Limb (tissue), 2 donors: ENCODE measurements at regions not wholly inside any gene's neighbourhood (a gene's known extent, or its start where the extent isn't known, plus 50 kb on each side); places are given as distances from the start of the nearest gene placed in this dataset.
A peak's percentile ranks its signal among the peaks of the same experiment; 100 is the strongest.

Source experiments
- DNase-seq, 2 donors: peaks; one replicate each; pipeline ENCODE4 v3.0.0-alpha.2; 2016; ENCODE audit errors: extremely low spot score in 2 of 2

DNA sequence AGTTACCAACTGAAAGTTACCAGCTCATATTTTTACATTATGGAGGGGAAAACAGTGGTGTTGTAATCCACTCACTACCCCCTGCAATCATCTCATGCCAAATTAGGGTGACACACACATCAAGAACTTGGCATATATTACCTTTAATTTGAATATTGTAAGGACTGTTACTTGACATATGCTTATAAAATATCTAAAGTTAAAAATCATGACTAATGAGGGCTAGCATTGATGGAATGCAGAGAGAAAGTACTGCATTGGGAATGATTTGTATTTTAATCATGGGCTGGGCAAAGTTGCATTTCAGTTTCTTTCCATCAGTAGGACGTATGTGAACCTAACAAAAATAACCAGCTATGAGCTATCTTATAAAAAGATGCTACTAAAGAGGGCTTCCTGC is 517.5 kb upstream of the GRIA3 start:
- no peak for DNase-seq

DNA sequence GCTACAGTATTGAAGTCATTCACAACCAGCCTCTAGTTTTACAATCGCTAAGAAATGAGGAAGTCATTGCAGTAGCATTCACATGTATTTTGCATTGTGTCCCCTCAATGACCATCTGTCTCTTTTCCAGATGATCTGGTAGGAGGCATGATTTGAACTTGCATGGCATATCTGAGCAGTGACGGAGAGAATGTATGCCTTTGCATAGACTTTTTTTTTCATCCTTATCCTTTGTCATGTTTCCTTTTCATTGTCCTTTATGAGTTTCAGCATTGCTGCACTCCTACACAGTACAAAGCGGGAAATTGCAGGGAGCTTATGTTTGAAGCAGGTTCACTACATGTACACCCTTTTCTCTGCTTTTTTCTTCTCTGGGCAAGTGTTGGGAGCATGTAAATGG is 516.4 kb upstream of the GRIA3 start:
- no peak for DNase-seq

DNA sequence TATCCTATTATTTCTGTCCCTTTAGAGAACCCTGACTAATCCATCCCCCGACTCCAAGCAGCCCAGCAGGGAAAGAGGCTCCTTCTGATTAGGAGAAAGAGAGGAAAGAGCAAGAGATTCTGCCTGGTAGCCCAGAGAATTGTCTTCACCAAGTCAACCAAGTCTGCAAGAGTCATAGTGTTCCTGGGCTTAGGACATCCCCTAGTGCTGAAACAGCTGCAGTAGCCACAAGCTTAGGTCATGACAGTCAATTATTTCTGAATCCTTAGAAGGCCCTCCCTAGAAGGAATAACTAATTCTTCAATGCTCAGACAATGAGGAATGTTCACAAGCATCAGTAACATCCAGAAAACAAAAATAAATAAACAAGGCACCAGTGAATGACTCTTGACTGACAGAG is 480.3 kb upstream of the GRIA3 start:
- DNase-seq = no peak

DNA sequence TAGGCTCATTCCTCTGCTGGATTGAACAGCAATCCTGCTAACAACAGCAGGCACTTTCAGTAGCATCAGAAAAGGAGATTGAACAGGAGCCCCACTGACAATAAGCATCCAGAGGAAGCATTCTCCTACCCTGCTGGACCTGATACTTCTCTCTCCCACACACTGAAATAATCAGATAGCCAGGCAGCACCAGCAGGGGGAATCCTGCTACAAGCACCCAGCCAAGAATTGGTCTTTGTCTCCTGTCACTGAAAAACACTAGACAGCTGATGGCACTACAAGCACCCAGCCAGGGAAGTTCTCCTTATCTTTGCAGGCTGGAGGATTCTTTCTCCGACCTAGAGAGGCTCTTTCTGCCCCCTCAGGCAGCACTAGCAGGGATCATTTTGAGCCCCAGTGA is 444.3 kb upstream of the GRIA3 start:
- DNase-seq = no peak

DNA sequence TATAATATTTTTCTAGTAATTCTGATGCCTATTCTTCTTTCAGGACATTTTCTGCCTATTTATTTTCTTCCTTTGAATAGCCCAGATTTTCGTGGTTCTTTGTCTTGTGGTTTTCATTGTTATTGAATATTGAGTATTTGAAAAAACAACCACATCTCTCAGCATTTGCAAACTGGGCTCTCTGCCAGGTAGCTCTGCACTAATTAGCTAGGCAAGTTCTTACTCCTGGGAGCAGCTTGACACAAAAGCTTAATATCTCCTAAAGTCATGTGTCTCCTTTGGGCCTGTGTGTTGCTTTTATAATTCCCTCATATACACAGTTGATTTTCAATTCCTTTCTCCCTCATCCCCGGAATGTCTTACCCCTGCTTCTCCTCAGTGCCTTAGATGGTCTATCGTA is 413.5 kb upstream of the GRIA3 start:
- no peak for DNase-seq

DNA sequence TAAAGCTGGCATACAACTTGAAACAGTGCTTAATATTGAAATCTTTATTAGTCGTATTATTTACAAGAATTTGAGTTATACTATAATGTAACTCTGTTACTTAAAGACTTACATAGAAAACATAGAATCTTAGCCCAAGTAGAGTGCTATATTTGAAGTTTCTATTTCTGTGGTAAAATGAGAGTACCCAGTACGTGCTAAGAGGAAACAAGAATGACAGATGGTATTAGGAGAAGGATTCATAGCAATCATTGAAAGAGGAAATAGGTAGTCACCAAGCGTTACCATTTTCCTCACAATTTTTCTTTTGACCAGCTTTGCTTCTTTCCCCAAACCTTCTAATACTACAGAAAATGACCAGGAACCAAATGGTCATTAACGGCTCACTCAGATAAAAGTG is 412.1 kb upstream of the GRIA3 start:
- no peak for DNase-seq

DNA sequence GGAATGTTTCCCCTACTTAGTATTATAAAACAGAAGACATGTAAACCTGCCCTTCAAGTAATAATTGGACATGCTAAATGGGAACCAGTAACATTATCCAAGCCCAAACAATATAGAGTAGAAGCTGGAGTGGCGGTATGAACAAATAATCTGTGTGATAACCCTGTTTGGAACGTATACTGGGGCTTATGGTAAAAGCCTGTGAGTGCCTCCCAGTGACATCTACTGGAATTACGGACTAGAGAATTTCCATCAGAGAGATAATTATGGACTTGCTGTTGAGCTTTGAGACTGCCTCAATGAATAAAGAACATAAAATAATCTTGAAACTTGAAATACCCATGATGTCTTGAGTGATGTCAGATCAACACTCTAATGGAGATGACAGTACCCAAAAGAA is 406.3 kb upstream of the GRIA3 start:
- DNase-seq = no peak

DNA sequence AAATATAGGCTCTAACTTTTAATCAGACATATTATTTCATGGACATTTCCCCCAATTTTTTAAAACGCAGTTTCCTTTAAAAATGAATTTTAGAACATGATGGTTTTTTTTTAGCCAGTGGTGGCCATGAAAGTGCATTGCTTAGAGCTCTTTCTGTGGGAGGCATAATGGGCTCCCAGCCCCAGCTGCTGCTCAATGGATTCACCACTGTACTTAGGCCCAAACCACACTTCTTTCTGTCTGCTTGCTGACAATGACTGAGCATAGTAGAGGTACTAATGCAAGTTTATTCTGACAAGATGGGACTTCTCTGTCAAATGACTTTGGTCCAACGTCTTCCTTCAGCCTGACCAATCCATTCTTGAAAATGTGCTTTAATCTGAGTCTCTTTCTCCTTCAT is 400.2 kb upstream of the GRIA3 start:
- no peak for DNase-seq

DNA sequence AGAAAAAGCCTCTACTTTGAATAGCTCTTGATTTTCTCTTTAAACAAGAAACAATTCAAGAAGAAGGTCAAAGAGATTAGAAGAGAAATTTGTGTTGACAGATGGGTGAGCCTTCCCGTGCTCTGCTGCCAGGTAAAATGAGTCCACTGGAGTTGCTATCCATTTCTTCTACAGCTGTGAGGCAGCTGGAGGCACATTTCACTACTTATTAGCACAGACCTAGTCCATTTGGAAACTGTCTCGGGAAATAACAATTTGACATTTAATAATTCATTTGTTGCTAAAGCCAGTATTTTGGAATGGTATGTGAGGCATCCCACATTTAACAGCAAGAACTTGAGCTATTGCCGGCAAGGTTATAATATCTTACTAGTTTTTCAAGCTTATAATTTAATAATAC is 396.8 kb upstream of the GRIA3 start:
- DNase-seq = no peak

DNA sequence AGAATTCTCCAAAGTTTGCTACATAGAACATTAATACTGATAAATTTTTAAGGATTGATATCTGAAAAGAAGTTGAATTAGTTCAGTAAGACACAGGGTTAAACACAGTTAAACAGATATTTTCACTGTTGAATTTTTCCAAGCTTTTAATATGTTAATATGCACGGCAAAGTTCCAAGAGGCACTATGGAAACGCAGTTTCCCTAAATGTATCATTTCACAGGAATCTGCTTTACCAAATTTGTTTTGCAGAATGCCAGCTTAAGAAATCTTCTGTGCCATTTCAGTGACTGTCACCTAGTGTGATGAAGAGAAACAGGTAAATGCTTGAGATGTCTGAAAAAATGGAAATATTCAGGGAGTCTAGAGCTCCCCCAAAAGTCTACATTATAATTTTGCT is 395.9 kb upstream of the GRIA3 start:
- DNase-seq = no peak

DNA sequence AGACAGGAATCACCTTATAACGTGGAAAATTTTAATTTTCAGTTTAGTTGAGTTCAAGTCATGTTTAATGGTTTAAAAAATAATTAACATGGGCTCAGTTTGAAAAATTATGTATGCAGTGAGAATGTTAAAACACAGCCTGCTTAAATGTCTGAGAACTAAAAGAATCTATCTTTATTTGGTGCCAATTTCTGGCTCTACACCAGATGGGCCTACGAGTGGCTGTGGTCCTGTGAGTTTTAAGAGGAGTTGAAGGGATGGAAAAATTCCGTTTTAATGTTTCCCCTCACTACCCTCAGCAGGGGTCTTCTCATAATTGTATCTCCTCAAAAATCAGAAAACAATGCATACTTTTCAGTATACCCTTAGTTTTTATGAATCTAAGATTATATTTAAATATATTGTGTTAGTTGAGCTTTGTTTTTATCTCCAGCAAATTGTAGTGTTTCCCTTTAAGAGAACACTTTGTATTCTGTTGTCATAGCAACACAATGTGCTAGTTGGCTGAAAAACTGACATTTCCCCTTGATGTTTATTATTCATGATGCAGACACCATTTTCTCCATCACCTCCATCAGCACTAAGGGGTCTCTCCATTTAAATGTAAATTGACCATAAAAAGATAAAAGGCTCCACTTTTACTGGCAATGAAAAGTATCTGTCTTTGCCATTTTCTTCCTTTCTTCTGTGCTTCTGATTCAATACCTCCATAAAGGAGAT is 393.5 kb upstream of the GRIA3 start:
- DNase-seq = no peak

DNA sequence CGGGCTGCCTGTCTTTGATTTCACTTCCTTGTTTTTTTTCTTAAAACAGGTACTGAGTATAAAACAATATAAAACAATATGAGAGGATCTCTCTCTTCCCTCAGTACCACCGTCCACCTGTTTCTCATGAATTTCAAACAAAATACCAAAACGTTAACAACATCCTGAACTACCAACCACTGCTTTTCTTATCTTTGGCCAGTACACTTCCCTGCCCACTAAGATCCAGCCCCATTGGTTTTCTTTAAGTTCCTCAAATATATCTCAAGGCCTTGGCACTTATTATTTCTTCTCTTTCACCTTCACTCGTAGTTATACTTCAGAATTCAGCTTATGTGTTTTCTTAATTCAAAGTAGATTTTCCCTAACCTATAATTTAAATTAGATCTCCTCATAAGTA is 370.2 kb upstream of the GRIA3 start:
- no peak for DNase-seq

DNA sequence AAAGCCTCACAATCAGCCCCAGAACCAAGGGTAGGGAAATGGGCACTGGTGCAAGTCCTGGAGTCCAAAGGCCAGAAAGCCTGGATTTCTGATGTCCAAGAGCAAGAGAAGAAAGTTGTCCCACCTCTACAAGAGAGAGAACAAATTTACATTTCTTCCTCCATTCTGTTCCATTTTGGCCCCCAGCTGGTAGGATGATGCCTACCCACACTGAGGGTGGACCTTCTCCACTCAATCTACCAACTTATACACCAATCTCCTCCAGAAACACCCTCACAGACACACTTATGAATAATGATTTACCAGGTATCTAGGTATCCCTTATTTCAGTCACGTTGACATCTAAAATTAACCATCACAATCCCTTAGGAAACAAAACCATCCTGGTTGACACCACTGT is 367.8 kb upstream of the GRIA3 start:
- no peak for DNase-seq

DNA sequence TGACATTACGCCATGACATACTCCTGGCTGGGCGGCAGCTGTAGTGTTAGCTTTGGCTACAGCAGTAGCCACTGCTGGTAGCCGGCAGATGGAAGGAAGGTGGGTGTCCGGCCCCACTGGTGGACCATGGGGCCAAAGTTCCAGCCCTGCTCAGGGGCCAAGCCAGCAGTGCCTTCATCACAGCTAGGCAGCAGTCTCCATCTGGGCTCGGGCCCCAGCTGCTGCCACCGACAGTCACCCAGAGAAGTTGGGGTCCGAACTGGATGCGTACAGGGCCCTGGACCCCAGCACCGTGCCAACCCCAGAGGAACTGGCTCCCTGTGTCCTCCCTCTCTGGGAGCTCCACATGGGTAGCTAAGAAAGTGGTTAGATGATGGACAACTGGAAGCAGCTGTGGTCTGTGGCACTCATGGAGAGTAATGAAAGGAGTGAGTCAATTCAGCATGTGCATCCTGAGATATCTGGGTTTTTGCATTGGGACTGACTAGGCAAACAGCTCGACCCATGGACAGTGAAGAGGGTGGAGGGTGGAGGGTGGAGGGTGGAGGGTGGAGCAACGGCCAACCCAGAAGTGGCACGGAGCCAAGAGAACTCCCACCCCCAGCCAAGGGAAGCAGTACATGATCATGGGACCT is 366.6 kb upstream of the GRIA3 start:
- no peak for DNase-seq

DNA sequence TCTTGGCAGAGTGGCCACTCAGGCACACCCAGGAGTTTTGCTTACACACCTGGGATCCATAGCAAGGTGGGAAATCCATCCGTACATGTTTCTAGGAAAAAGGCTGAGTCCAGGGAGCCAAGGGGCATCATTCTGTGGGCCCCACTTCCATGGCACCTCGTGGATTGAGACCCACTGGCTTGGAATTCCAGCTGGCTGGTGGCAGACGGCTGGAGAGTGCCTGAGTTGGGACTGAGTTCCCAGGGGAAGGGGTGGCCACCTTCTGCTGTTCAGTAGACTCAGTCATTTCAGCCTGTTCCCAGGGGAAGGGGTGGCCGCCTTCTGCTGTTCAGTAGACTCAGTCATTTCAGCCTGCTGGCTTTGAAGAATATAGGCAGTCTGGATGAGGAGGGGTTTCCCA is 366.0 kb upstream of the GRIA3 start:
- no peak for DNase-seq

DNA sequence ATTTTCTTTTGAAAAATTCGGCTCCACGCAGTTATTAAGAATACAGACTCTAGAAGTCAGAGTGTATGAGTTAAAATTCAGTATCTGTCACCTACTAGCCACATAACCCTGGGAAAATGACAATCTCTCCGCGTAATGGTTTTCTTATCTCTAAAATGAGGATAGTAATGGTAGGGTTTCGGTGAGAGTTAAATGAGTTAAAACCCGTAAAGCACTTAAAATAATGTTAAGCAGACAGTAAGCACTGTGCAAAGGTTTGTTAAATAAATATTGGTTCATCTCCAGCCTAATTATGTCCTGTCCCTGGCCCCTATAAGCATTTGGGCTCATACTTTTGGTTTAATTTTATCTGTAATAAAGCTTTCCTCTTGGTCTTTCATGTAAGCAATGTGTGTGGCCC is 350.8 kb upstream of the GRIA3 start:
- DNase-seq = no peak

DNA sequence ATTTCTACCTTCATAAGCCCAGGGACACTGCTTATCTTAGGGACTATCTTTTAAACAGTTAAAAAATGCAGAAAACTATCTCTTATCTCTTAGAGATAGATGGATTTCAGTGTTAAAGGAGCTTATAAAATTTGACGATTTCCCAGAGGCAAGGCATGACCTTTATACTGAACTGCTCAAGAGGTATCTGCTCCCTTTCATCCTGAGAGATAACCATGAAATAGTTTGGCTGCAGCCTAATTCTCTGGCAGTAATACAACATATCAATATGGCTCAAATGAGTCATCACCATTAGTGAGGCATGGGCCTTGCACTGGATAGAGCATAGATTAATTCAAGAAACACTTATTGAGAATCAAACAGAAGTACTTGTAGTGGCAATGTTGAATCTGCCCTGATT is 348.2 kb upstream of the GRIA3 start:
- DNase-seq = no peak

DNA sequence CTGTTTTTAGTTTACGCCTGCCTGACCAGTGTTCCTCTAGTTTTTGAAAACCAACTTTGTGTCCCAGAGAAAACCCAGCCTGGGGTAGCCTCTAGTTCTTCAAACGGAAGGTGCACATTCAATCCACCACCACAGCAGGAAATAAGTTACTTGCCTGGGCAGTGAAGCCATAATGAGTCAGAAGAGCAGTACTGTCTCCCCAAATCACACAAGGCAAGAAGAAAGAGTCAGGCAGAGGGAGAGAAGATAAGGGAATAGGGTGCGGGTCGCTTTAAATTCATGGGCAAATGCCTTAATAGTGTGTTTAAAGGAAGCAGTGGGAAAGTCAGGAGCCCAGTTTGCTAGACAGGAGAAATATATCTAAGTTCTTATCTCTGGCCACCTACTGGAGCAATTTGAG is 333.8 kb upstream of the GRIA3 start:
- no peak for DNase-seq

DNA sequence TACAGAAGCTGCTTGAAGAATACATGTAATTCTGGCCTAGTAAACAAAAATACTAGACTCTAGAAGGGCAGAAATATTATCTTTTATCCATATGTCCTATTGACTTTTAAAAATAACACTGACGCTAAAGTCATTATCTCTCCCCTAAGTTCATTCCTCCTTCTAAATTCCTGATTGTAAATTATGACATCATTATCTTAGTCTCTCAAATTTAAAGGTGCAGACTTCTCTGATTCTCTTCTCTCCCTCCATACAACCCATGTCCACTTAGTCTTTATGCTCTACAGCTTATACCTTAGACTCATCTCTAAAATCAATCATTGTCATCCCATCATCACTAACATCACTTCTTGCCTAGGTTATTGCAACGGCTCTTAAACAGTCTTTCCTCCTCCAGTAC is 327.9 kb upstream of the GRIA3 start:
- DNase-seq = no peak

DNA sequence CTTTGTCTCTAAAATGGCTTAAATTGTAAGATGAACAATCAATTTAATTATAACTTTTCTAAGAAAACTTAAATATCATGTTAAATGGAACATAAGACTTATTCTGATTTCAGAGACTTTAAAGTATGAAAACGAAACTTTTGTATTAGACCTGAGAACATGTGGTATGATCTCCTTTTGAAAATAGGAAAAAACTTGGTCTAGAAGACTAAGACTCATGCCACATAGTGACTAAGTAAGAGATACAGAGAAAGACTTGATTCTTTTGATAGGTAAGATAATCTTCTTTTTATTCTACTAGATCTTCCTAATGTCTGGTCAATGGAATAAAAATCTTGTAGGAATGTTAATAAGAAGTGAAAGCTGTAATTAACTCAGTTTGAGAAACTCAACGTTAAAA is 326.3 kb upstream of the GRIA3 start:
- DNase-seq = no peak

DNA sequence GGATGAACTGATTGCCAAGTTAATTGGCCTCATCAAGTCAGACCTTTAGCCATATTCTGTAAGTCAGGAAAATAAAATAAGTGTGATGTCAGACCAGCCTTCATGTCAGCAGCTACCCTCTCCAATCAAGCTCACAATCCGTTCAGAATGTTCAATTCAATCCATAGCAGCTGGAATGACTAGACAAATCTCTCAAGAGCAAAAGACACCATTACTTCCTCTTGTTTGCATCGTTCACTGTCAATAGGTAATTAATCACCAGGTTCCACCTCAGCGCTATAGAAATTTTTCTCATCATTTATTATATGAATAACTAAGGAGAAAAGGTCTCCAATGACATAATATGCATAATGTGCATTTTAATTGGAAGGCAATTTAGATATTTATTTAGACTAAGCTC is 321.0 kb upstream of the GRIA3 start:
- DNase-seq = no peak

DNA sequence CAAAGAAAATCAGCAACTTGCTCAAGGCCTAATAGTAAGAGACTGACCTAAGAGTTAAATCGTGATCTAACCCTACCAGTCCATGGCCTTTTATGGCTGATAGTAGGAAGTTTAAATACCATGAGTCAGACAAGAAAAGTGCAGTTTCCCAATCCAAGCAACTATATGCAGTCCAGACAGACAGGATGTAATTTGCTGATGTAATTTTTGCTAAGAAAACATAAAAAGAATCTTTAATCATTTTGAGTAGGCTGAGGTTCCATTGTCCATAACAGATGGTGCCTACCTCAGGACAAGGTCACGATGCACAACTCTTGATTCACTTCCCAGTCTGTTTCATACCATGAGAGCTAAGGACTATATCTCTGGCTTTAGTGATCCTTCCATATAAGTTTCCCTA is 317.5 kb upstream of the GRIA3 start:
- no peak for DNase-seq

DNA sequence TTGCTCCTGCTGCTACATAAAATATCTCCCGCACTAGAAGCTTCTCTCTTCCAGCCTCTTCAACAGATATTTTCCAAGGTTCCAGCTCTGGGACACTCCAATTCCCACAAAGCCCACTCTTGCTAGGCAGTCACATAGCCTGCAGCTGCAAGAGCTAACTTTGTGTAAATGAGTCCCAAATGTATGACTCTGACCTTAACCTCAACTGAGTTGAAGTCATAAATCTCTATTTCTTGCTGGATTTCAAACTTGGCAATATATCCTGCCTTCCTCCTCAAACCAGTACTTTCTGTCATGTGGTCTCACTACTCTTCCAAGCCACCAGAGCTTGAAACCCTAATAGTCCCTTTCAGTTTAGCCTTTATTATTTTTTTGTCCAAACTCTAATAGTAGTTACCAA is 315.4 kb upstream of the GRIA3 start:
- peak in 1 of 2 donors; percentile 24 for DNase-seq

DNA sequence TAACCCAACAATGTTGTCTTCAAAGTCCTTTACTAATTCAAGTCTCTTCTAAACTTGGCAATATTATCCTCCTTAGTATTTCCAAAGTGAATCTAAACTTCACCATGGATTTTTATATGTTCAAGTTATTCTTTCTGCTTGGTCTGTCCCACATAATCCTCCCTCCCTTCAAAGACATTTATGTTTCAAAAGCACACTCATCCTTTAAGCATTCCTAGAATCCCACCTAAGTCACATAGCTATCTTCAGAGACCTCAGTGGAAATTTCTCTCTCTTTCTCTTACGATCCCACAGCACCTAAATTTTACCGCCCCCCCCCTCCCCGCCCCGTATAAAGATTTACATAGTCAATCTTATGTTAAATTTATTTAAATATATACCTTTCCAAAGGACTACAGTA is 314.9 kb upstream of the GRIA3 start:
- no peak for DNase-seq
